Urothelium cell line (cell line): ENCODE measurements at regions not wholly inside any gene's neighbourhood (a gene's known extent, or its start where the extent isn't known, plus 50 kb on each side); places are given as distances from the start of the nearest gene placed in this dataset.

Source experiments
- DNase-seq: peaks from one replicate; pipeline ENCODE4 v3.0.0; 2011; ENCODE audit warnings: low spot score, mixed read lengths
- FAIRE-seq: peaks from 2 replicates; lab custom pipeline; 2011; peaks lifted over from hg19 to GRCh38; lab: Jason Lieb, UNC

- DNase-seq (no peak), FAIRE-seq (no peak)
Measured at GRCh38 chr18:24771300-24771699, 310.9 kb downstream of the HRH4 start.

GRCh38 chr18:24773101-24773500, 312.7 kb downstream of the HRH4 start:
- FAIRE-seq (no peak), DNase-seq (no peak)

- FAIRE-seq, result no peak
- DNase-seq, result no peak
Measured at GRCh38 chr18:24776019-24776418, 315.6 kb downstream of the HRH4 start.

- FAIRE-seq, result no peak
- no peak for DNase-seq
Measured at GRCh38 chr18:24778810-24779418, 318.5 kb downstream of the HRH4 start.

GRCh38 chr18:24782566-24782965, 322.1 kb downstream of the HRH4 start:
- DNase-seq, result no peak
- FAIRE-seq, result no peak

- DNase-seq (no peak), FAIRE-seq (no peak)
Measured at GRCh38 chr18:24785019-24785418, 324.6 kb downstream of the HRH4 start.

- FAIRE-seq, result no peak
- peak; percentile 6 for DNase-seq
Measured at GRCh38 chr18:24786027-24786426, 325.6 kb downstream of the HRH4 start.

GRCh38 chr18:24790347-24790746, 329.9 kb downstream of the HRH4 start:
- FAIRE-seq, result no peak
- DNase-seq, result no peak

- DNase-seq (no peak), FAIRE-seq (no peak)
Measured at GRCh38 chr18:24791751-24792545, 331.5 kb downstream of the HRH4 start.

- FAIRE-seq (no peak), DNase-seq (no peak)
Measured at GRCh38 chr18:24793742-24794141, 333.3 kb downstream of the HRH4 start.

- FAIRE-seq (no peak), DNase-seq (no peak)
Measured at GRCh38 chr18:24795129-24795528, 334.7 kb downstream of the HRH4 start.

GRCh38 chr18:24797981-24798380, 337.5 kb downstream of the HRH4 start:
- DNase-seq, result no peak
- no peak for FAIRE-seq

GRCh38 chr18:24799176-24799575, 338.7 kb downstream of the HRH4 start:
- DNase-seq (no peak), FAIRE-seq (no peak)

- FAIRE-seq, result no peak
Measured at GRCh38 chr18:24799720-24800119, 339.3 kb downstream of the HRH4 start.

GRCh38 chr18:24801001-24801400, 340.6 kb downstream of the HRH4 start:
- no peak for DNase-seq
- no peak for FAIRE-seq

More at GRCh38 chr18:24799720-24800119, 339.3 kb downstream of the HRH4 start:
- DNase-seq, result no peak

GRCh38 chr18:24802456-24802855, 342.0 kb downstream of the HRH4 start:
- DNase-seq (no peak), FAIRE-seq (no peak)

GRCh38 chr18:24805156-24805555, 344.7 kb downstream of the HRH4 start:
- FAIRE-seq, result no peak
- DNase-seq, result no peak

GRCh38 chr18:24809173-24809950, 348.9 kb downstream of the HRH4 start:
- DNase-seq (no peak), FAIRE-seq (no peak)

- DNase-seq, result no peak
Measured at GRCh38 chr18:24810561-24811305, 350.3 kb downstream of the HRH4 start.

GRCh38 chr18:24811950-24812681, 351.7 kb downstream of the HRH4 start:
- FAIRE-seq, result no peak
- DNase-seq, result no peak

More at GRCh38 chr18:24810561-24811305, 350.3 kb downstream of the HRH4 start:
- FAIRE-seq, result no peak
